K562 (cell line): ENCODE measurements at regions not wholly inside any gene's neighbourhood (a gene's known extent, or its start where the extent isn't known, plus 50 kb on each side); places are given as distances from the start of the nearest gene placed in this dataset.

ENCODE experiments used
- ATAC-seq: fragments of 200-7000 bp; cut with Tn5 transposase; 3 replicates; pipeline ENCODE4 v1.9.1; 2020; ENCODE audit warnings: moderate library complexity
- BruUV-seq: library from RNA; stranded (reverse); fragments of 400-500 nt; replicated peaks from 2 replicates; lab custom pipeline; 2021; lab: Mats Ljungman, UMichigan
- CTCF ChIA-PET: fragments of 300-600 bp; formaldehyde crosslinking; extraction: SDS; loops from one replicate; lab custom pipeline; 2021; ENCODE audit warnings: low intra/inter-chr PET ratio; lab: Yijun Ruan, JAX
- POLR2A ChIA-PET: fragments of 300-600, 350-650 bp; sonication (Branson Sonifier 250); formaldehyde crosslinking; extraction: SDS; loops from one replicate; lab custom pipeline; 2021; ENCODE audit warnings: antibody characterized with exemption, inconsistent platforms; lab: Yijun Ruan, JAX
- DNase-seq, 4 experiments: peaks; one replicate each; pipeline versions ENCODE4 v3.0.0 to v3.0.0-alpha.2; 2011 to 2018; ENCODE audit warnings: low spot score in 3 of 4, mixed read lengths in 3 of 4; ENCODE audit errors: extremely low read depth in 1 of 4
- FAIRE-seq: peaks from 2 replicates; lab custom pipeline; 2011; peaks lifted over from hg19 to GRCh38; lab: Jason Lieb, UNC
- H2AFZ ChIP-seq: 2 replicates; pipeline ENCODE4 v1.6.0; 2011; ENCODE audit warnings: low read depth, low read length, control low read depth, inconsistent platforms
- H3K27ac ChIP-seq: fragments of 200-600 bp; 3 replicates; pipeline ENCODE4 v1.8.0; 2011; ENCODE audit warnings: low read depth, mild to moderate bottlenecking, control low read depth, inconsistent platforms, low read length, moderate library complexity, mixed read lengths; ENCODE audit errors: extremely low read depth
- H3K27me3 ChIP-seq, 2 experiments: fragments of 300-600 bp in 1 of 2; 2 replicates in 1 of 2; 3 replicates in 1 of 2; pipeline versions ENCODE4 v1.6.0 to v1.8.0; 2011; ENCODE audit warnings: inconsistent platforms in 2 of 2, low read length in 2 of 2, mild to moderate bottlenecking in 1 of 2, mixed read lengths in 1 of 2, moderate library complexity in 1 of 2; ENCODE audit not compliant: control insufficient read depth in 2 of 2, insufficient read depth in 2 of 2
- H3K36me3 ChIP-seq: fragments of 300-600 bp; 3 replicates; pipeline ENCODE4 v1.8.0; 2011; ENCODE audit warnings: mild to moderate bottlenecking, low read length, inconsistent platforms; ENCODE audit not compliant: control insufficient read depth, insufficient read depth
- H3K4me1 ChIP-seq, 2 experiments: fragments of 200-600 bp in 1 of 2; replicated peaks in 1 of 2; 2 replicates in 1 of 2; 3 replicates in 1 of 2; pipeline versions ENCODE4 v1.5.1 to v1.8.0; 2011; ENCODE audit warnings: inconsistent platforms in 2 of 2, low read length in 2 of 2, mild to moderate bottlenecking in 1 of 2, mixed read lengths in 1 of 2, moderate library complexity in 1 of 2; ENCODE audit not compliant: control insufficient read depth in 2 of 2, insufficient read depth in 2 of 2
- H3K4me2 ChIP-seq: 2 replicates; pipeline ENCODE4 v1.6.1; 2011; ENCODE audit warnings: low read length, control low read depth, inconsistent platforms, mixed read lengths; ENCODE audit not compliant: insufficient read depth
- H3K4me3 ChIP-seq: fragments of 200-600 bp; sonication (generic), shearing (Covaris generic); 2 replicates; pipeline ENCODE4 v1.5.1; 2016; ENCODE audit warnings: control low read depth, inconsistent platforms
- H3K79me2 ChIP-seq: fragments of 200-600 bp; 3 replicates; pipeline ENCODE4 v1.8.0; 2011; ENCODE audit warnings: low read length, inconsistent platforms; ENCODE audit not compliant: control insufficient read depth, insufficient read depth
- H3K9ac ChIP-seq, 2 experiments: 2 replicates each; pipeline versions ENCODE4 v1.6.0 to v1.6.1; 2011; ENCODE audit warnings: low read depth in 2 of 2, low read length in 2 of 2, control low read depth in 1 of 2, inconsistent platforms in 1 of 2, mild to moderate bottlenecking in 1 of 2, mixed read lengths in 1 of 2; ENCODE audit not compliant: insufficient read depth in 1 of 2
- H3K9me1 ChIP-seq: one replicate; pipeline ENCODE4 v1.6.0; 2011; ENCODE audit warnings: inconsistent platforms, mild to moderate bottlenecking, low read length, moderate library complexity; ENCODE audit not compliant: control insufficient read depth, insufficient read depth
- H3K9me3 ChIP-seq: replicated peaks from 2 replicates; pipeline ENCODE4 v1.5.1; 2011; ENCODE audit warnings: low read depth, low read length, inconsistent platforms; ENCODE audit not compliant: control insufficient read depth, insufficient read depth
- H4K20me1 ChIP-seq: replicated peaks from 2 replicates; pipeline ENCODE4 v1.6.1; 2011; ENCODE audit warnings: low read length, inconsistent platforms, mixed read lengths; ENCODE audit not compliant: control insufficient read depth, insufficient read depth
- BCL6 ChIP-seq: fragments of 250-450 bp; sonication (Bioruptor Pico); IDR thresholded peaks from 2 replicates; pipeline ENCODE4 v1.4.0; 2020
- CSDE1 ChIP-seq, 2 experiments: fragments of 450-650 bp; IDR thresholded peaks; 2 replicates each; pipeline ENCODE4 v1.6.1; 2016; ENCODE audit warnings: mild to moderate bottlenecking in 1 of 2
- IRF9 ChIP-seq: fragments of 450-650 bp; IDR thresholded peaks from 2 replicates; pipeline ENCODE4 v1.6.1; 2016; ENCODE audit warnings: missing biosample characterization, missing genetic modification characterization
- MYBL2 ChIP-seq, 2 experiments: fragments of 450-650 bp in 1 of 2; sonication (generic) in 1 of 2; formaldehyde crosslinking in 1 of 2; IDR thresholded peaks; 2 replicates each; pipeline versions ENCODE4 v1.6.1 to v1.8.1; 2017 to 2022; ENCODE audit warnings: borderline replicate concordance in 1 of 2, inconsistent platforms in 1 of 2, low read depth in 1 of 2, mild to moderate bottlenecking in 1 of 2, missing genetic modification reagents in 1 of 2, moderate library complexity in 1 of 2
- NCOA4 ChIP-seq: fragments of 450-650 bp; IDR thresholded peaks from 2 replicates; pipeline ENCODE4 v1.6.1; 2018; ENCODE audit warnings: mild to moderate bottlenecking; ENCODE audit not compliant: partially characterized antibody
- RCOR1 ChIP-seq, 2 experiments: IDR thresholded peaks; 2 replicates each; pipeline ENCODE4 v1.6.1; 2012; ENCODE audit warnings: low read depth in 2 of 2, low read length in 2 of 2, borderline replicate concordance in 1 of 2, improper control_type of control experiment in 1 of 2
- SRSF7 ChIP-seq: fragments of 200-400 bp; formaldehyde crosslinking; optimal IDR thresholded peaks from 2 replicates; pipeline ENCODE3; 2017; ENCODE audit warnings: mild to moderate bottlenecking, low read depth, low read length
- SUPT5H ChIP-seq: fragments of 450-650 bp; IDR thresholded peaks from 2 replicates; pipeline ENCODE4 v1.6.1; 2016
- WGBS: fragments of 100-300 bp; shearing (Covaris generic); methylation state at CpG from one replicate; pipeline ENCODE4 v1.1.6; 2016; ENCODE audit warnings: low coverage, mixed read lengths; ENCODE audit not compliant: insufficient coverage; ENCODE audit errors: missing lambda C conversion rate; 5-methylcytosine and 5-hydroxymethylcytosine counted together
- in situ Hi-C: fragments of 300-500 bp; cut with MboI; formaldehyde crosslinking; loops from 4 replicates; pipeline ENCODE4 v1.15.0; 2018; ENCODE audit warnings: inconsistent platforms, mixed read lengths
- intact Hi-C: fragments of 100-400 bp; cut with micrococcal nuclease; formaldehyde crosslinking; loops from 2 replicates; pipeline ENCODE4 v1.14.2; 2022

- H3K27me3 ChIP-seq: no peaks in the 10 kb centered on the region
- no peak overlapping the region for H3K4me3 ChIP-seq
- no peak for FAIRE-seq
- no peaks in the 10 kb centered on the region for H3K9me3 ChIP-seq
- POLR2A ChIA-PET: no interaction called here
- H3K4me1 ChIP-seq: no peaks in the 10 kb centered on the region
- H3K4me2 ChIP-seq: no peak overlapping the region
- no peak overlapping the region for H2AFZ ChIP-seq
- in situ Hi-C loops: no loop called here
- DNase-seq: no peak
- intact Hi-C loops: no loop called here
- no peak overlapping the region for H3K27ac ChIP-seq
- CTCF ChIA-PET: no interaction called here
- no TSS peak for BruUV-seq
- TF ChIP-seq CSDE1 (IDR thresholded peaks at IDR 0.05) (no peak), SUPT5H (no peak), RCOR1 (IDR thresholded peaks at IDR 0.05; ENCODE audit: borderline replicate concordance in 1 of 2, low read depth in 2 of 2, low read length in 2 of 2) (no peak), IRF9 (tag) (no peak), NCOA4 (no peak), SRSF7 (no peak), BCL6 (no peak), MYBL2 (IDR thresholded peaks at IDR 0.05; ENCODE audit: low read depth) (no peak), MYBL2 (CRISPR knock-in tag; IDR thresholded peaks at IDR 0.05; ENCODE audit: borderline replicate concordance) (no peak)
- no peaks in the 10 kb centered on the region for H3K9me1 ChIP-seq
- H3K36me3 ChIP-seq: no peaks in the 10 kb centered on the region
- no peaks in the 10 kb centered on the region for H3K79me2 ChIP-seq
- ATAC-seq: no peak
- WGBS: 0% methylated on average over 3 of the region's 3 CpGs
- no peaks in the 10 kb centered on the region for H4K20me1 ChIP-seq
- H3K9ac ChIP-seq: no peak overlapping the region
Observed at GRCh38 chr19:27694361-27695055, 1518.4 kb downstream of the UQCRFS1 start.
